ENCODE measurements at regions not wholly inside any gene's neighbourhood (a gene's known extent, or its start where the extent isn't known, plus 50 kb on each side); places are given as distances from the start of the nearest gene placed in this dataset.

DNA sequence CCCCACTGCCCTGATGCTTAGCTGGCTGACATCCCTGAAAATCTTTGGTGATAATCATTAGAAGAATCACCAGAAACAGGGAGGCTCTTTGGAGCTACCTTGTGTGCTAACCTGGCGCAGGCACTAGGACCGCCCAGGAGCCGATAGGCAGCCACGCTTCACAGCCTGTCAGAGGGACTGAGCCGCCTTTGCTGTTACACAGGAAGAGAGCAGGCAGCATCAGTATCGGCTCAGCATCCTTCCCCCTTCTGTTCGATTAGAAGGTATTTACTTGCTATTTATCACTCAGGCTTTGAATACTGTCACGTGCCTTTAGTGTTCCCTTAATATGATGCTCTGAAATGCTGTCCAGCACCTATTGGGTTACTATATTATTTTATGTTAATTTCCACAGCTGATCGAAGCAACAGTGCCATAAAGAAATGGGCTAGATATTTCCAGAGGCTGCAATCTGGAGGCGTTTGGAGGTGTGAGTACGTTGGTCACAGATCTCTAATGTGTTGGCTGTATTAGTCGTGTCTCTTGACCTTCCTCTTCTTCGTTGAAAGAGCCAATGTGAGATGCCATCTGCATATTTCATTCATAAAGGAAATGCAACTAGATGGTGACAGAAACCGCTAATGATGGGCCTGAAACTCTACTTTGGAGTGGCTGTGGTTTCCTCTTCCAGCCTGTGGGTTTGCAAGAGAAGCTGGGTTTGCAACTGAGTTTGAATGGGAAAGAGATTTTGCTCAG lies 110.4 kb upstream of the RAB27B start:
- DNase-seq (ENCODE audit: low spot score), result no peak

GRCh38 chr18:54718408-54718773 lies 109.9 kb upstream of the RAB27B start:
- no peak for DNase-seq (ENCODE audit: low spot score)

DNA sequence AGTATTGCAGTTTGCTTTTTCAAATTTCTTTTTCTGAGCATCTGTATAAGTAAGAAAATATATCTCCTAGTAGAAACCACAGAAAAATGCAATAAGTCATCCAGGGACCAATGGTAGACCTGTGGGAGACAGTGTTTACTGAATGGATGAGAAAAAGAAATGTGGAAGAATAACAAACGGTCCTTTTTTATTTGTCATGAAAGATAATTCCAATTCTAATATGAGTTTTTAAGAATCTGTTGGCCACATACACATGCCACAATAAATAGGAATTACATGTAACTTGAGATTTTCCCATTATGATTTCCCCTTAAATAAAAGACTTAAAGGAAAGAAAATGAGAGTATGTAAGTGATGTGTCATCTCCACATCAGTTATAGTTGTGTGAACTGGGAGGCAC lies 107.7 kb upstream of the RAB27B start:
- no peak for DNase-seq (ENCODE audit: low spot score)

DNA sequence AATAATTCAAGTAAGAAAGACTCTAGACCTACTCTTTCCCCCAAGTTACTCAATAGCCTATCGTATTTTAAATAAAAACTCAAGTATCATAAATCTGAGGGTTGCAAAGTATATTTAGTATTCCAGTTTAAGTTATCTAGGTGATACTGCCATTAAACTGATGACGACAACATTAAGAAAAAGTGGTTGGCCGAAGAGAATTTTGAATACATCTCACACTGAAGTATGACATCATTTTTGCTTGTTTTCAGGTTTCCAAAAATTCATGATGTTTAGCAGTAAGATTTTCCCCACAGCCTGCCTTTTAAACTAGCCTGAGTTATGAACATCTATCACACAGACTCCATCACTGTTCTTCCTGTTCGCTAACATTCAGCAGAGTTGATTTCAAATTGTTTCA lies 102.1 kb upstream of the RAB27B start:
- DNase-seq (ENCODE audit: low spot score), result no peak

- peak; percentile 68 for DNase-seq (ENCODE audit: low spot score)
Observed at GRCh38 chr18:54734059-54734458, 94.2 kb upstream of the RAB27B start.

DNA sequence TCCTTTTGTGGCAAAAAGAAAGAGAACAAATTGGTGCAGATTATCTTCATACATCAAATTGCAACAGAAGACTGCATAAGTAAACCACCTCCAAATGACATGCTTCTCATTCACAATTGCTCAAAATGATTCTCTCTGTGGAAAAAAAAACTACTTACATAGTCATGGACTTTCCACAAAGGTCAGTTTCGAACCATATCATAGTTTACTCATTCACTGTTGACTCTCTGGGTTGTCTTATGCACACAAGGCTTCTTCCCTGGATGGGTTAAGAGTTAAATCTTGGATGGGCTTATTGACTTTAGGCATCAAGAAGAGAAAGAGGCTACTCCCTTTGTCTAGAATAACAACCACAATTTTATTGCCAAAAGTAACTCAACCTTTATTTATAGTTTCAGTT lies 91.3 kb upstream of the RAB27B start:
- no peak for DNase-seq (ENCODE audit: low spot score)

- no peak for DNase-seq (ENCODE audit: low spot score)
Observed at GRCh38 chr18:54737986-54738385, 90.3 kb upstream of the RAB27B start.

DNA sequence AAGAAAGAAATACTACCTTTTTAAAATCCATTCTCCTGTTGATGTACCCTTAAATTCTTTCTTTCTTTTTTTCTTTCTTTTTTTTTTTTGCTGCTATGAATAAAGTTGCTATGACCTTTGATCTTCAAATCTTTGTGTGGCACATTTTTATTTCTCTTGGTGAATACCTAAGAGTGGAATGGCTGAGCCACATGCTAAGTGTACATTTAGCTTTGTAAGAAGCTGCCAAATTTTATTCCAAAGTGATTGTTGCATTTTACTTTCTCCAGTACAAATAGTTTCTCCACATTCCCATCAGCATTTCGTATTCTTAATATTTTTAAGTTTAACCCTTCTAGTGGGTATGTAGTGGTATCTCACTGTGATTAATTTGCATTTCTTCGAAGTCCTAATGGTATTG lies 88.8 kb upstream of the RAB27B start:
- DNase-seq (ENCODE audit: low spot score), result no peak

DNA sequence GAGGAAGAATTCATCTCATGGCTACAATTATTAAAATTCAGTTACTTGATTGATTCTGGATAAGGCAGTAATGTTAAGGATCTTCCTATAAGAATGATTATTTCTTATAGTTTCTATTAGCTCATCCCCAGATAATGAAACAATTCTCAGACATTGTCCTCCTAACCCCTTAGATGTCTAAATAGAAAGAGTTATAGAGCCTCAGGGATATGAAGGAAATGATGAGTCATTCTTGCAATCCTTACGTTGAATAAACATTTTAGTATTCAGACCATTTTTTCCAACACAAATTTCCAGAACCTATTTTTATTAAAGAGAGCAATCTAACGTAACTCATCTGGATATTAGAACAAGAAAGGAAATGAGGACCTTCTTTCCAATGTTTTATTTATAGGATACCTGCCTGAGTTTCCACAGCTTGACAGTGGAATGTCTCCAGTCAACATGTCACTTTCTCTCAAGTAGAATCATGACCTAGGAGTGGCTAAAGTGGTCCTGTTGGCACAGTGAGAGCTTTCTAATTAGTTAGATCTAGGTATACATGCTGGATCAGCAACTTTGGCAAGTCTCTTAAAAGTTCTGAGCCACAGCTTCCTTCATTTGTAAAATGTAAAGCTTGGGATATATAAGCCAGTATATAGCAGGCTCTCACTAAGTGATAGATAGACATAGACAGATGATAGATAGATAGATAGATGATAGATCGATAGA lies 88.0 kb upstream of the RAB27B start:
- no peak for DNase-seq (ENCODE audit: low spot score)

- DNase-seq (ENCODE audit: low spot score), result no peak
Observed at GRCh38 chr18:54742120-54742519, 86.2 kb upstream of the RAB27B start.

- DNase-seq (ENCODE audit: low spot score), result peak; percentile 29
Observed at GRCh38 chr18:54742659-54743604, 85.3 kb upstream of the RAB27B start.

GRCh38 chr18:54743605-54743995 lies 84.7 kb upstream of the RAB27B start:
- no peak for DNase-seq (ENCODE audit: low spot score)

DNA sequence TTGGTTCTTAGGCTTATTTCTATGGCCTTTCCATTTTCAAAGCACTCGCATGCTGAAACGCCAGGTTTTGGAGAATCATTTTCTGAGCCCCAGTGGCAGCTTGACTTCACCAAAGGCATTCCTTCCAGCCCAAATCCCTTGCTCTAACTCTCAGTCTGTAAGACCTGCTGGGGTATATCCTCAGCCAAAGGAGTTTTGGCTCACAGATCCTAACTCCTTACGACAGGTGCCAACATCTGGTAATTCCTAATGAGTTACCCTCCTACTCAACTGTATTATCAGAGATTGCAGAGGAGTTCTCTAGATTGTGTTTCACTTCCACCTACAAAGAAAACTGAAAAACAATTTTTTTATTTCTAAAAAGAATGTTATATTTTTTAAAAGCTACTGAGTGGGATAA lies 79.0 kb upstream of the RAB27B start:
- no peak for DNase-seq (ENCODE audit: low spot score)

- DNase-seq (ENCODE audit: low spot score), result no peak
Observed at GRCh38 chr18:54750350-54750749, 77.9 kb upstream of the RAB27B start.

DNA sequence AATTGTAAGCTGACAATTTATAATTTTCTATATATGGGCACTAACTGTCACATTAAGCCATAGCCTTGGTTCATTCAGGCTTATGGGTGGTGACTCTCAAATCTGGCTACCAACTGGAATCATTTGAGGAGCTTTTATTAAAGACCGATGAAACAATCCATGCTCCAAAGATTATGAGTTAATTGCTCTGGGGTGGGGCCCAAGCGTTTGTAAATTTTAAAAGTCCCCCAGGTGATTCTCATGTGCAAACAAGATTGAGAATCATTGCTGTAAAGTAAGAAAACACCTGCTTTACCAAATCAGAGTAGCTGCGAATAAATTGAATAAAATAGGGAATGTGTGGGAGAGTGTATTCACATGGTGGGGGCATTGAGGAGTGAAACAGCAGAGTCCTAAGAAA lies 76.1 kb upstream of the RAB27B start:
- no peak for DNase-seq (ENCODE audit: low spot score)

GRCh38 chr18:54755456-54755855 lies 72.8 kb upstream of the RAB27B start:
- DNase-seq (ENCODE audit: low spot score), result no peak

DNA sequence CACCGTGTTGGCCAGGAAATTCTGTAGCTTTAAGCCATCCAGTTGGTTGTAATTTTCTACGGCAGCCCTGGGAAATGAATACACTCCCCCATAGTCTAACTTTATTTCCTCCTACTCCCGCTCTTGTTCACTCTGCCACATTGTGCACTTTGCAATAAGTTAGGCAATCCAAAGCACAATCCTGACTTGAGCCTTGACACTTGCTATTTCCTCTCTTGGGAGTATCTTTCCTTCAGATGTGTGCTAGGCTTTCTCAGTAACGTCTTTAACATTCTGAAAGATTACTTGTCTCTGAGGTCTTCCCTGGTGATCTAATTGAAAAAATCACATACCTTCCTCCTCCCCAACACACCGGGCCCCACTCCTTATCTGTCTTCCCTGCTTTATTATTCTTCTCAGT lies 65.9 kb upstream of the RAB27B start:
- no peak for DNase-seq (ENCODE audit: low spot score)

DNA sequence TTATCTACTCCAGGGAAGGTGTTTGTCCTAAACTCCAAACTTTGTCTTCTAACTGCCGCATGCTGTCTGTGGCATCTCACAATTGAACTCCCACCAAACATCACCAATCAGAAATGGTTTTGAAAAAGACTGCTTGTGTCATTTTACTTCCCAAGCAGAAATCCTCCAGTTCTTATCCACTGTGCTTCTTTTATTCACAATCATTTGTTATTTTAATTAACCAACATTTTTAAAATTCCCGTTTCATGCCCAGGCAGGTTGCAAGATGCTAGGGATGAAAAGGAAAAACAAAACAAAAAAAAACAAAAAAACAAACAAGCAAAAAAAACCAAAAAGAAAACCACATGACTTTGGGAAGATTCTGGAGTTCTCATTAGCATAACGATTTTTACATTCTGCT lies 63.5 kb upstream of the RAB27B start:
- DNase-seq (ENCODE audit: low spot score), result no peak

GRCh38 chr18:54765636-54766375 lies 62.5 kb upstream of the RAB27B start:
- DNase-seq (ENCODE audit: low spot score), result no peak

DNA sequence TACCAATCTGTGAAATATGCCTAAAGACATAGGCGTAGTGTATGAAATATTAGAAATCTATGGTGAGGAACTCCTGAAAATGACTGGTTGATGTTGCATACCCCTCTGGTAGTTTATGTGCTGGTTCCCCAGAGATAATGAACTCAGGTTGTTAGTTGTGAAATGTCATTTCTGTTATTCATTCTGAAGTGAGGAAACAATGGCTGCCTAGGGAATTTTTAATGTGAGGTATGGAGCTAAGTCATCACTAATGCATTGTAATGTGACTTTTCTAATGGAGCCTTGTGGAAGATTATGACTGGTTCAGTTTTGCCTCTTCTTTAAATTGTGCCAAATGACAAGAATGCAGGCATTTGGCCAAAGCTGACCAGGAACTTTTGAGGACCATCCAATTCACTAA lies 61.6 kb upstream of the RAB27B start:
- no peak for DNase-seq (ENCODE audit: low spot score)

DNA sequence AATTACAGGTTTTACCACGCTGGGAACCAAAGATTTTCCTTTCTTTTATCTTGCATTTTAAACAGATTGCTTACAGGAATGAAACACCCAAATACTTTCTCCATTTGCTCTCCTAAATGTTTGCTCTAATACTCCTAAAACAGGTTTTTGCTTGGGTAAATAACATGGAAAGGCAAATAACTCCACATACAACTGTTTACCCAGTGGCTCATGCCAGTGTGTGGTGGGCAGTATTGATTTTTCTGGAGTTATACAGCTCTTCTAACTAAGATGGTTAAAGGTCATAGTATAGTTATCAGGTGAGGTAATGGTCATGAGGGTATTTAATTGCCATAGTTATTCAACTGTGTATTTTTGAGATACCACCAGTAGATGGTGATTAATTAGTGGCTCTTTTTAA lies 61.2 kb upstream of the RAB27B start:
- DNase-seq (ENCODE audit: low spot score), result no peak

All from AG08396 (cell line).